ENCODE measurements at regions not wholly inside any gene's neighbourhood (a gene's known extent, or its start where the extent isn't known, plus 50 kb on each side); places are given as distances from the start of the nearest gene placed in this dataset.

DNA sequence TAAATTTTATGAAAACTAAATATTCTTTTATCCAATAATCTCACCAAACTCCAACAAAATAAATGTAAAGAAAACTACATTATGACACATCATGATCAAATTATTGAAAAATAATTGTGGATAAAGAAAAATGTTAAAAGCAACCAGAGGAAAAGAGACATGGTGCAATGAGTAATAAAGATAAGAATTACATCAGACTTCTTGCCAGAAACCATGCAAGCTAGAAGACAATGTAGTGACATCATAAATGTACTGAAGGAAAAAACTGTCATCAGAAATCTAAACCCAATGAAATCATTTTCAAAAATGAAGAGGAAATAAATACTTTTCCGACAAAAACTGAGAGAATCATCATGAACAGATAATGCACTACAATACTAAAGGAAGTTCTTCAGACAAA lies 135.9 kb upstream of the EOLA2 start:
- Histone ChIP-seq H3K27ac (no peak overlapping the region), H3K4me3 (no peak overlapping the region)
- intact Hi-C loops (cut with DNase I) = no loop called here

DNA sequence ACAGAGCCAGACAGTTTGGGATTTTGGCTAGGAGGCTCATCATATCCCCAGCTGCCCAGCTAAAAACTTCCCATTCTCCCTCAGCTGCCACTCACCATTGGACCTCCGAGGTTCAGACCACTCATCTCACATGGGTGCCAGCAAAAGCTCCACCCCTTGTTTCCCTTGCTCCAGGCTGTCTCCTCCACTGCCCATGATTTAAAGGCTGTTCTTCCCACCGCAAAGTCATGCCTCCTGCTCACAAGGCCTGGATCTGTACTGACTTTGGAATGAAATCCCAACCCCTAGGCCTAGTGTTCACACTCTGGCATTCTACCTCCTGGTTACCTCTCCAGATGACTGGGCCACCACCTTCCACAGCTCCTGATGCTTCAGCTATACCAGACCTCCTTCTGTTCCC lies 142.2 kb upstream of the EOLA2 start:
- Histone ChIP-seq H3K27me3 (no peaks in the 10 kb centered on the region), H3K9me3 (no peaks in the 10 kb centered on the region), H3K4me1 (no peaks in the 10 kb centered on the region), H3K36me3 (no peaks in the 10 kb centered on the region), H3K4me3 (no peak overlapping the region), H3K27ac (no peak overlapping the region)
- intact Hi-C loops (cut with DNase I) = no loop called here
- TF ChIP-seq EP300 (IDR thresholded peaks at IDR 0.05) = no peak
- TF ChIP-seq POLR2A (IDR thresholded peaks at IDR 0.05) = no peak
- TF ChIP-seq POLR2AphosphoS5 (IDR thresholded peaks at IDR 0.05) = no peak
- TF ChIP-seq CTCF (IDR thresholded peaks at IDR 0.05) = no peak
- DNase-seq = no peak
- WGBS, 2 donors = 73 to 82% methylated on average over 2 of the region's 2 CpGs

More for the DNA sequence above, 135.9 kb upstream of the EOLA2 start:
- Histone ChIP-seq H3K4me1 (no peaks in the 10 kb centered on the region), H3K27me3 (no peaks in the 10 kb centered on the region), H3K36me3 (no peaks in the 10 kb centered on the region), H3K9me3 (no peaks in the 10 kb centered on the region)
- WGBS, 2 donors = 95 to 97% methylated on average over 1 of the region's 1 CpG
- TF ChIP-seq EP300 (IDR thresholded peaks at IDR 0.05) = no peak
- TF ChIP-seq POLR2AphosphoS5 (IDR thresholded peaks at IDR 0.05) = no peak
- TF ChIP-seq CTCF (IDR thresholded peaks at IDR 0.05) = no peak
- no peak for TF ChIP-seq POLR2A (IDR thresholded peaks at IDR 0.05)
- no peak for DNase-seq

- no peaks in the 10 kb centered on the region for H3K9me3 ChIP-seq
- TF ChIP-seq POLR2AphosphoS5 (IDR thresholded peaks at IDR 0.05) (no peak), POLR2A (IDR thresholded peaks at IDR 0.05) (no peak), CTCF (IDR thresholded peaks at IDR 0.05) (no peak), EP300 (IDR thresholded peaks at IDR 0.05) (no peak)
- no peaks in the 10 kb centered on the region for H3K27me3 ChIP-seq
- H3K4me3 ChIP-seq = no peak overlapping the region
- intact Hi-C loops (cut with DNase I) = no loop called here
- no peaks in the 10 kb centered on the region for H3K4me1 ChIP-seq
- no peak for DNase-seq
- H3K27ac ChIP-seq = no peak overlapping the region
- no peaks in the 10 kb centered on the region for H3K36me3 ChIP-seq
- WGBS, 2 donors = 81 to 90% methylated on average over 3 of the region's 3 CpGs
Observed at GRCh38 chrX:150081076-150081475, 142.8 kb upstream of the EOLA2 start.

DNA sequence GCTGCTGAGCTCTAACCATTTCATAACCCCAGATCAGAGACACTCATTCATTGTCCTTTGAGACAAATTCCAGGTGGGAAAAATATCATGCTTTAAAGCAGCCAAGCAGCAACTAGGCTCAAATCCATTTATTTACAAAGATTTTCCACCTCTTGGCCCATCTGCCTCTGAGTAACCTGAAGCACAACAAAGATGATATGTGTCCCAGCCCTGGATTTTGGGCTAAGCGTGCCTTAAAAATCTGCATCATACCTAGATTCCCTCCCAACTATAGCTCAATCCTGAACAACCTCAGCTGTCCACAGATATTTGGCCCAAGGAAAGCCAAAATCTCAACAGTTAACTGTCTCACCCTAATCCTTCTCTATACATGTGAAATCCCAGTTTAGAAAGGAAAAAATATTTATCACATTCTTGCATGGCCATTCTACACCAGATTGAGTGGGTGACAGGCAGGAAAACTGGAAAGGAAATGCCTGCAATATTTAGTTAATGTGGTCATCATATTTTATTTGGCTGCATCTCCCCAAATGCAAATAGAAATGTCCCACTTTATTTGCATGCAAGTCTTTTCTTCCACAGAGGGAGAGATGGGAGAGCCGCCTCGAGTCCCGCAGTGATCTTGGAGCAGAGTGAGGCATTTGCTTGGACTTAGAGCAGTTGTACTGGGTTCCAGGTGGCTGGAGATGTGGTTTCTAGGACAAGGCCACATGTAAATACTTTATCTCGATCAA lies 146.4 kb upstream of the EOLA2 start:
- Histone ChIP-seq H3K27ac (no peak overlapping the region), H3K27me3 (no peaks in the 10 kb centered on the region), H3K36me3 (no peaks in the 10 kb centered on the region), H3K9me3 (no peaks in the 10 kb centered on the region), H3K4me1 (no peaks in the 10 kb centered on the region), H3K4me3 (no peak overlapping the region)
- no peak for TF ChIP-seq POLR2AphosphoS5 (IDR thresholded peaks at IDR 0.05)
- TF ChIP-seq EP300 (IDR thresholded peaks at IDR 0.05) = no peak
- no peak for TF ChIP-seq CTCF (IDR thresholded peaks at IDR 0.05)
- TF ChIP-seq POLR2A (IDR thresholded peaks at IDR 0.05) = no peak
- no peak for DNase-seq
- intact Hi-C loops (cut with DNase I) = no loop called here
- WGBS, 2 donors = 83 to 87% methylated on average over 5 of the region's 5 CpGs

DNA sequence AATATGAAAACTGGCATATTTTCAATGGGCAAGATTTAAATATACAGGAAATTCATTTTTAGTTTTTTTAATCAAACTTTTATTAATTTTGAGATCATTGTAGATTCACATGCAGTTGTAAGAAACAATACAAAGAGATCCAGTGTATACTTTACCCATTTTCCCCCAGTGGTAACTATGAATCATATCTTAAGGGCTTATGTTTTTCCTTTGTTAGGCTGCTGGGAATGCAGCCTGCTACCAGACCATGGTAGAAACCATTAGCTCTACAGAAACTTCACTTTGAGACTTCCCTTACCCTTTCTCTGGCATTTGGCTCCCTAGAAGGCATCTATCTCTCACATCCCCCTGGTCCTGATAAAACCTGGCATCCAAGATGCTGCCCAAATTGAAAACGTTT lies 147.6 kb upstream of the EOLA2 start:
- WGBS, 2 donors = 45 to 71% methylated on average over 1 of the region's 1 CpG
- Histone ChIP-seq H3K4me3 (no peak overlapping the region), H3K9me3 (no peaks in the 10 kb centered on the region), H3K4me1 (no peaks in the 10 kb centered on the region), H3K27ac (no peak overlapping the region), H3K27me3 (no peaks in the 10 kb centered on the region), H3K36me3 (no peaks in the 10 kb centered on the region)
- no peak for DNase-seq
- intact Hi-C loops (cut with DNase I) = no loop called here
- TF ChIP-seq CTCF (IDR thresholded peaks at IDR 0.05) (no peak), POLR2A (IDR thresholded peaks at IDR 0.05) (no peak), EP300 (IDR thresholded peaks at IDR 0.05) (no peak), POLR2AphosphoS5 (IDR thresholded peaks at IDR 0.05) (no peak)
